ENCODE measurements at regions not wholly inside any gene's neighbourhood (a gene's known extent, or its start where the extent isn't known, plus 50 kb on each side); places are given as distances from the start of the nearest gene placed in this dataset.

DNA sequence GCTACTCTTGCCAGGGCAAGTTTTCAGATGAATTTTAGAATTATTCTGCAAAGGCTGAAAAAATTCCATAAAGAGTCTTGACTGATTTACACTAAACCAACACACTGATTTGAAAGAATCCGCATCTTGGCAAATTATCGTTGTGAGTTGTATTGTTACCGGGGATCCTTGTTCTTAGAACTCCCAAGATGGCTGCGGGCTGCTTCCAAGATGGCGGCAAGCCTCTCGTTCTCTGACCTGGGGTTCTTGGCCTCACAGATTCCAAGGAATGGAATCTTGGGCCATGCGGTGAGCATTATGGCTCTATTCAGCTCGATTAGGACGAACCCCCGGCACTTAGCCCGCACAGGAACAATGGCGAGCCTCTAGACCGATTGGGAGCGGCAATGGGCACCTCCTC is 132.5 kb downstream of the ZNF664 start:
- TF ChIP-seq JUND (IDR thresholded peaks at IDR 0.05) (no peak), SIN3A (IDR thresholded peaks at IDR 0.05; ENCODE audit: low read depth) (no peak), EZH2phosphoT487 (IDR thresholded peaks at IDR 0.05; ENCODE audit: borderline replicate concordance) (no peak), POLR2AphosphoS5 (IDR thresholded peaks at IDR 0.05; ENCODE audit: low read depth, low read length) (no peak), EZH2 (IDR thresholded peaks at IDR 0.05) (no peak), POLR2A (IDR thresholded peaks at IDR 0.05; ENCODE audit: borderline replicate concordance, extremely low read depth, insufficient read depth, insufficient read length) (no peak), EGR1 (IDR thresholded peaks at IDR 0.05; ENCODE audit: low read depth) (no peak)
- TF ChIP-seq, protein P1, sequence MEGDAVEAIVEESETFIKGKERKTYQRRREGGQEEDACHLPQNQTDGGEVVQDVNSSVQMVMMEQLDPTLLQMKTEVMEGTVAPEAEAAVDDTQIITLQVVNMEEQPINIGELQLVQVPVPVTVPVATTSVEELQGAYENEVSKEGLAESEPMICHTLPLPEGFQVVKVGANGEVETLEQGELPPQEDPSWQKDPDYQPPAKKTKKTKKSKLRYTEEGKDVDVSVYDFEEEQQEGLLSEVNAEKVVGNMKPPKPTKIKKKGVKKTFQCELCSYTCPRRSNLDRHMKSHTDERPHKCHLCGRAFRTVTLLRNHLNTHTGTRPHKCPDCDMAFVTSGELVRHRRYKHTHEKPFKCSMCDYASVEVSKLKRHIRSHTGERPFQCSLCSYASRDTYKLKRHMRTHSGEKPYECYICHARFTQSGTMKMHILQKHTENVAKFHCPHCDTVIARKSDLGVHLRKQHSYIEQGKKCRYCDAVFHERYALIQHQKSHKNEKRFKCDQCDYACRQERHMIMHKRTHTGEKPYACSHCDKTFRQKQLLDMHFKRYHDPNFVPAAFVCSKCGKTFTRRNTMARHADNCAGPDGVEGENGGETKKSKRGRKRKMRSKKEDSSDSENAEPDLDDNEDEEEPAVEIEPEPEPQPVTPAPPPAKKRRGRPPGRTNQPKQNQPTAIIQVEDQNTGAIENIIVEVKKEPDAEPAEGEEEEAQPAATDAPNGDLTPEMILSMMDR (IDR thresholded peaks at IDR 0.05 in 2 of 3, conservative IDR thresholded peaks at IDR 0.05 in 1 of 3; ENCODE audit: borderline replicate concordance in 1 of 3, insufficient read depth in 1 of 3, low read depth in 2 of 3, low read length in 2 of 3) = no peak
- TF ChIP-seq, protein P2, sequence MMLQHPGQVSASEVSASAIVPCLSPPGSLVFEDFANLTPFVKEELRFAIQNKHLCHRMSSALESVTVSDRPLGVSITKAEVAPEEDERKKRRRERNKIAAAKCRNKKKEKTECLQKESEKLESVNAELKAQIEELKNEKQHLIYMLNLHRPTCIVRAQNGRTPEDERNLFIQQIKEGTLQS (IDR thresholded peaks at IDR 0.05) = no peak
- TF ChIP-seq, protein P3, sequence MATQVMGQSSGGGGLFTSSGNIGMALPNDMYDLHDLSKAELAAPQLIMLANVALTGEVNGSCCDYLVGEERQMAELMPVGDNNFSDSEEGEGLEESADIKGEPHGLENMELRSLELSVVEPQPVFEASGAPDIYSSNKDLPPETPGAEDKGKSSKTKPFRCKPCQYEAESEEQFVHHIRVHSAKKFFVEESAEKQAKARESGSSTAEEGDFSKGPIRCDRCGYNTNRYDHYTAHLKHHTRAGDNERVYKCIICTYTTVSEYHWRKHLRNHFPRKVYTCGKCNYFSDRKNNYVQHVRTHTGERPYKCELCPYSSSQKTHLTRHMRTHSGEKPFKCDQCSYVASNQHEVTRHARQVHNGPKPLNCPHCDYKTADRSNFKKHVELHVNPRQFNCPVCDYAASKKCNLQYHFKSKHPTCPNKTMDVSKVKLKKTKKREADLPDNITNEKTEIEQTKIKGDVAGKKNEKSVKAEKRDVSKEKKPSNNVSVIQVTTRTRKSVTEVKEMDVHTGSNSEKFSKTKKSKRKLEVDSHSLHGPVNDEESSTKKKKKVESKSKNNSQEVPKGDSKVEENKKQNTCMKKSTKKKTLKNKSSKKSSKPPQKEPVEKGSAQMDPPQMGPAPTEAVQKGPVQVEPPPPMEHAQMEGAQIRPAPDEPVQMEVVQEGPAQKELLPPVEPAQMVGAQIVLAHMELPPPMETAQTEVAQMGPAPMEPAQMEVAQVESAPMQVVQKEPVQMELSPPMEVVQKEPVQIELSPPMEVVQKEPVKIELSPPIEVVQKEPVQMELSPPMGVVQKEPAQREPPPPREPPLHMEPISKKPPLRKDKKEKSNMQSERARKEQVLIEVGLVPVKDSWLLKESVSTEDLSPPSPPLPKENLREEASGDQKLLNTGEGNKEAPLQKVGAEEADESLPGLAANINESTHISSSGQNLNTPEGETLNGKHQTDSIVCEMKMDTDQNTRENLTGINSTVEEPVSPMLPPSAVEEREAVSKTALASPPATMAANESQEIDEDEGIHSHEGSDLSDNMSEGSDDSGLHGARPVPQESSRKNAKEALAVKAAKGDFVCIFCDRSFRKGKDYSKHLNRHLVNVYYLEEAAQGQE (IDR thresholded peaks at IDR 0.05; ENCODE audit: low read depth) = no peak
- TF ChIP-seq, protein P4, sequence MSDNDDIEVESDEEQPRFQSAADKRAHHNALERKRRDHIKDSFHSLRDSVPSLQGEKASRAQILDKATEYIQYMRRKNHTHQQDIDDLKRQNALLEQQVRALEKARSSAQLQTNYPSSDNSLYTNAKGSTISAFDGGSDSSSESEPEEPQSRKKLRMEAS (IDR thresholded peaks at IDR 0.05) = no peak
